GM18867 (cell line): ENCODE measurements at regions not wholly inside any gene's neighbourhood (a gene's known extent, or its start where the extent isn't known, plus 50 kb on each side); places are given as distances from the start of the nearest gene placed in this dataset.

Experiments
- ATAC-seq: cut with Tn5 transposase; IDR thresholded peaks from one replicate; pipeline ENCODE4 v1.9.1; 2021; ENCODE audit warnings: mild to moderate bottlenecking, moderate library complexity; ENCODE audit not compliant: unreplicated experiment

DNA sequence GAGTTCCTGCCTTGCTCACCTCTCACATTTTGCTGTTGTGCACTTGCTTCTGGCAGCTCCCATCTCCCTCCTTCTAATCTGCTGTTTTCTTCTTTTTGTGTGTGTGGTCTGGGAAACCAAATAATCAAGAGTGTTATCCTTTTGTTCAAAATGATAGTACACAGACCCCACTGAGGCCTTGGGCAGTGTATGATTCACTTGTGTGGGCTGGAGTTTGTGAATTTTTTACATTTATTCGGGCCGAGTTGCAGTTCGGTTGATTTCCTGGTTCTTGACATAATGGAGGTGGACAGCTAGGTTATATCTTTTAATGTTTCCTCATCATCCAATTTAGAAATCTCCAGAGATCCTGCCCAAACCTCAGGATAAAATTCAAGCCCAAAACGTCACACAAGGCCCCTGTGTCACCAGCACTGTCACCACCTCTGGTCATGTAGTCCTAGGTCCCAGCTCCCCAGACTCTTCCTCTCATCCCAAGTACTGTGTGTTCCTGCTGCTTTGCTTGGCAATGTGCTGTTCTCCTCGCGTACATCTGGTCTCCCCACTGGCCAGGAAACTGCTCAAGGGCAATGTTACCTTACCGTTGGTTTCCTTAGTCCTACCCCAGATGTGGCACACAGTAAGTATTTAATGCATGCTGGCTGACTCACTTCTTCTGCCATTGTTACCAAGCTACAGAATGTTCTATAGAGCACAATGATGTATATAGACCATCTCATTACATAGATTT is 55.7 kb upstream of the PHACTR2 start:
- no peak for ATAC-seq

DNA sequence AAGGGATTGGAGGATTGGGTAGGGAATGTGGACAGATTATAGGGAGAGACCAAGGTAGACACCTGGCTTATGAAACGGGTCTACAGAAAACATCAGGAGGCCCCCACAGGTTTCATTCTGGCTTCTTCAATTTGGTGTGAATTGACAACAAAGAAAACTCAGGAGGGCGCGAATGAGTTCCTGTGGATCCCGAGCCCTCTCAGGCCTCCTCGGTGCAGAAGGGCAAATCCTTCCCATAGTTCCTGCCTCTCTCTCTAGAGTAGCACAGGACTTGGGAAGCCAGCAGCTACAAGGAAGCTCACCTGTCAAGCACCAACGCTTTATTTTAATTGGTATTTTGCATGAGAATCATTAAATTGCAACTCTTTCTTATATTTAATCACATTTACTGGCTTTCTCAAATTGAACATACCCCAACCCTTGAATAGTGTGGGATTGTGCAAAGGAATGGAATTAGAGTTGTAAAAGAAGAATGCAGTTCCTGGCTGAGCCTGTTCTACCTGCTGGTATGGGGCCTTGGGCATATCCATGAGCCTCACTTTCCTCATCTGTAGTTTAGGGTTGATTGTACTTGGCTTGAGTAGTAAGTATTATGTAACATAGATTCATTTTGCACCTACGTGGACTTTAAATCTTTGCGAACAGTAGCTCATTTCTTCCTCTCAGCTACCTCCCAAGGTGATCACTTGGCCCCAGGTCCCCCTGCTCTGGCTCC is 56.4 kb upstream of the PHACTR2 start:
- ATAC-seq = no peak

DNA sequence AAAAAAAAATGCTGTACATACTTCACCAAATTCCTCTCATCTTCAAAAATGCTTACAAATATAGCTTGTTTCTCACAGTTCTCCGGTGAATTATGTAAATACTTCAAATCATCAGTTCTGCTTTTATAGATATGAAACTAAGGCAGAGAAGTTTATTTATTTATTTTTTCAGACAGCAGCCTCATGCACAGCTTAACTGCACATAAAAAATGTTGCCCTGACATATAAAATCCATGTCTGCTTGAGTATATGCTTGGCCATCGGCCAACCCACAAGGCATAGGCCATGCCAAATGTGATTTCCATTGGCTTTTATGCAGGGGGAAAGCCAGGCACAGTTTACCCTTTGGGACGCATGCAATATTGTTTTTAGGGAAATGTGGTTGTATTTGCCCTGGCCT is 57.3 kb upstream of the PHACTR2 start:
- ATAC-seq = no peak

DNA sequence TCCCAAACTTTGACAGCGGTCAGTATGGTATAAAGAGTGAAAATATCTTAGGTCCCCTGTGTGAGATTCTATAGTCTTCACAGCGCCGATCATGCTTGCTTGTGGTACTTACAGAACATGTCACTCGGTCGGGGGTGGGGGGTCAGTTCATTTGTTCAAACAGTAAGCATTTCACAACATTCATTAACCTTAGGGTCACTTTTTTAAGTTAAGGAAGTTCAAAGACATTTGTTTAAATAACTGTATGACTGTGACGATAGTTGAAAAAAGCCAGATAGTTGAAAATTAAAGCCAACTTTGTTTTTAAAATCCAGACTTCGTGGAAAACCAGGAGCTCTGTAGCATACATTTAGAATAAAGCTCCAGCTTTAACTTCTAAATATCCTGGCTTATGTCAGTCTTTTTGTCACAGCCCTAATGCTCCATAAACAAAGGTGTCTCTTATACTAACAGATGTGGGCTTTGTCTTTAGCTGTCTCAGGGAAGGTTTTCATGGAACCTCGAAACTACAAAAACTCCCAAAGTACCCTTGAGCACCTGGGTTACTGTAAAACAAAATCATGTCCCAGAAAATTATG is 57.9 kb upstream of the PHACTR2 start:
- ATAC-seq = no peak

DNA sequence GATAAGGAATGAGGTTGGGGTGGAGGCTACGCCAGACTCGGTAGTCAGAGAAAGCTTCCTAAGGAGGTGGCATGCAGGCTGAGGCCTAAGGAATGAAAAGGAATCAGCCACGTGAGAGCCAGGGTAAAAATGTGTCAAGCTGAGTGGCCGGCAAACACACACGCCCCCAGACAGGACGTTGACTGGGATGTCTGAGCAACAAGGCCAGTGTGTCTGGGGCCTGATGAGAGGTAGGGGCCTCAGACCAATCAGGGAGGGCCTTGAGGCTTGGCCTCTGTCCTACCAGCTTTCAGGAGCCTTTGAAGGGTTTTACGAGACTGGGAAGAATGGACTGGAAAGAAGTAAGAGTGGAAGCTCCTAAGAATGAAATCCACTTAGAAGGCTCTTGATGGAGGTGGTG is 61.0 kb upstream of the PHACTR2 start:
- no peak for ATAC-seq

DNA sequence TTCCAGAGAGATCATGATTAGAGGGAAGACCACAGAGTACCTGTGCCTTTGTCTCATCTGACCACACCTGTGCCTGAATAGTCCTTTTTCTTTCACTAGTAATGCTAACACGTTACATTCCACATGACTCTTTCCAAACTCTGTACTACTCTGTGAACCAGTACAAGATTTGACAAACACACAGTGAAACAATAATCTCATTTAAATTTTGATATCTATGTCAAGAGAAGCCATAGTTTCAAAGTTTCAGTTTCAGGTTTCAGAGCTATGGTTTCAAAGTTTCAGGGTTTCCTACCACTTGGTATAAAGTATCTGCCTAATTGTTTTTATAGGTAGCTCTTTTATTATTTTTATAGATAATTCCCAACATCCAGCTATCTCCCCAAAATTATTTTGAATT is 62.0 kb upstream of the PHACTR2 start:
- ATAC-seq = peak; percentile 68

DNA sequence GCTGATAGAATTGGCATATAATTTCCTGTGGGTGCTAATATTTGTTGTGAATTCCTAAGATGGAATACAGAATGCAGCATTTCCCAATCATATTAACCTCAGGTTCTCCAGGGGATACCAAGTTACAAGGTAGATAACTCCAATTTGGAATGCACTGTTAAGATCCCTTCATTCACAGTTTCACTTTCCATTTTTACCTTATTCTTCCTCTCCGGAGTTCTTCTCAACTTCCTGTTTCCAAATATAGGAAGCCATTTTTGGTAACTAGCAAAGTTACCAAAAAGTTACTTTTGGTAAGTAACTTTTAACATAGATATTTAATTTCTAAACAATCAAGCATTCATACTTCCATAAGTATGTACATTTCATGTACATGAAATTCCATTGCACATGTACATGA is 63.5 kb upstream of the PHACTR2 start:
- no peak for ATAC-seq

DNA sequence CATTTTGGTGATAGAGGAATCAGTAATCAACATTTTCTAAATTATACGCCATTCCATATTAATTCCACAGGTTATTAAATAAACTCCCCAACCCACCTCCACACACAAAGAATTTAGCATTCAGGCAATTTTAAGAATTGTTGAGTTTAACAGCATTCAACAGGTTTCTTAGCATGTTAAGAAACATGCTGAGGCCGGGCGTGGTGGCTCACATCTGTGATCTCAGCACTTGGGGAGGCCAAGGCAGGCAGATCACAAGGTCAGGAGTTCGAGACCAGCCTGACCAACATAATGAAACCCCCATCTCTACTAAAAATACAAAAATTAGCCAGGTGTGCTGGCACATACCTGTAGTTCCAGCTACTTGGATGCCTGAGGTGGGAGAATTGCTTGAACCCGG is 64.0 kb upstream of the PHACTR2 start:
- ATAC-seq = no peak

DNA sequence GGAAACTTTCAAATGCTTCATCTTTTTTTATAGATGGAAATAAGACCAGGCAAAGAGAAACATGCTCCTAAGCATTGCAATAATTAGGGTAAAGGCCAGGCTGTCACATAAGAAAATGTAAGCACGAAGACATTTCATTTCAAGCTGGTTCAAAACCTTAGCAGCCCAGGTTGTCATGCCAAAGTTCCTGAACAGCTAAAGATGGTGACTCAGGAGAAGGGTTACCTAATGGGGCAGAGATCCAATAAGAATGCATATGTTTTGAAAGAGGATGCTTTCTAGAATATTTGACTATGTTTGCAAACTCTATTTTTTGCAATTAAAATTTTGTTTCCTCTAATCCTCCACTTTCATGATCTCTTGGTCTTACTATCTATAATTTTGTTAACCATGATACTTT is 65.6 kb upstream of the PHACTR2 start:
- ATAC-seq = no peak

DNA sequence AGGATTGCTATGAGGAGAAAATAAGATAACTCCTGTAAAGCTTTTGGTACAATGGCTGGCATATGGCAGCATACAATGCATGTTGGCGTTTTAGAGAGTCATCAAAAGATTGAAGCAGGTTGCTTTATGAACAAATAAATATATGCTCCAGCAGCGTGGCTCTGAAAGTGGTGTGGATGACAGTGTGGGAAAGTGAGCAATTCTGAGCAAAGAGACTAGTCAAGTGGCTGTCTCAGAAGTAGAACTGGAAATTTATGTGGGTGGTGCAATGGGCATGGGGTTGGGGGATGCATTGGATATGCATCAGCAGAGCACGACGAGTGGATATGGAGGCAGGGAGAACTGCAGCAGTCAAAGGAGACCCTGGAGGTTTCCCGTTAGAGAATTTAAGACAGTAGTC is 66.2 kb upstream of the PHACTR2 start:
- no peak for ATAC-seq

DNA sequence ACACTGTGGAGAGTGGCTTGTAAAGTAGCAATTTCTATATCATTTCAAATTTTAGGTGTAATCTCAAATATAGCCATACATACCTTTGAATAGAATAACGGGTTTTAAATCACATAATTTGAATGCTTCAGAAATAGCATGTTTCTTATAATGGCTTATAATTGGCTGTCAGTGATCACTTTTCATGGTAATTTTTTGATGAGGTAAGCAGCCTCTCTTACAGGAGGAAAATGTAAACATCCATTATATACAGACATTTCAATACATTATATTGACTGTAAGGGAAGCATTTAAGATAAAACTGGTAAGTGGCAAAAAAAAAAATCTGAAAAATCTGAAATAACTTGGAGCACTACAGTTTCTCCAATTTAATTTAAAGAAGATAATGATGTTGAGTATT is 67.8 kb upstream of the PHACTR2 start:
- ATAC-seq = no peak

DNA sequence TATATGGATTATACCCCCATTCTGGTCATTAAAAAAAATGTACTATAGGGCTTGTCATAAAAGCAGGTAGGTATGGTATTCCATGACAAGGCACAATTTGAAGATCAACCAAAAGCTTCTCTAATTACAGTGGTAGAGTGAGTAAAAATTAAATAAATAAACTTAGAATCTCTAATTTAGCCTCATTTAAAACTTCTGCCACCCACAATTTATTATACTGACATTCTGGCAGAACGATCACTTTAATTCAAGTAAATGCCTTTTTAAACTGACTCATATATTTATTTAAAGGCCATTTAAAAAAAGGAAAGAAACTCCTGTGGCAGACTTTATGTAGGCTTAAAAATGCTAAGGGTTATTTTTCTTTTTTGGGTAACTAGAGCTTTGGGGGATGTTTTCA is 68.3 kb upstream of the PHACTR2 start:
- ATAC-seq = no peak

DNA sequence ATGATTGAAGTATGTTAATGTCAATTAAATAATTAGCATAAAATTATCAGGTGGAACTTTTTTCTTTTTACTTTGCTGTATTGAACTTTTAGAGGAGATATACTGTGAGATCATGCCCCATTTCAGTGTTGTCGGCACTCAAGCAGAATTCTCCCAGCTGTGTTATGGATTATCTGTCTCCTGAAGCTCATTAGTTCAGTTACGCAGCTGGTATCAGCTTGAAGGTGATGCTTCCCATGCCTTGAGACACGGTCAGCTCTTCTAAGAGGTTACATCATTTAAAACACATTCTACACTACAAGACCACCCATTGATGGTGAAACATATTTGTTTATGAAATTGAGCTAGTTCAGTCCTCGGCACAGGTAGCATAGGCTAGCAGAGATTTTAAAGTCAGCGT is 68.9 kb upstream of the PHACTR2 start:
- no peak for ATAC-seq

DNA sequence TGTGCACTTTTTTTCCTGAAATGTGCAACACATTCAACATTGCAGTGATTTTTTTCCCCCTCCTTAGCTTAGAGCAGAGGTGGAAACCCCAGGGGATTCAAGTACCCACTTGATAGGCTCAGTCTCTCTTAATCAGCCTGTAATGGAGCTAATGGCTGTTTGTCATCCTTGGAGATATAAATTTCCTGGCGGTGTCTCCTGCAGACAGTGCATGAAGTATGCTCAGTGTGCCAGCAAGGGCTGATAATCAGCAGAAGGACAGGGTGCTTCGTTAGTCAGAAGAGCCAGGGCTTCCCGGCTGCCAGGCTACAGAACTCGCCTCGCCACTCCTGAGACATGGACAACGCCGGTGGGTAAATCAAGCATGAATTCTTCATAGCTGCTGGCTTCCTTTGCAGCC is 69.8 kb upstream of the PHACTR2 start:
- ATAC-seq = no peak

DNA sequence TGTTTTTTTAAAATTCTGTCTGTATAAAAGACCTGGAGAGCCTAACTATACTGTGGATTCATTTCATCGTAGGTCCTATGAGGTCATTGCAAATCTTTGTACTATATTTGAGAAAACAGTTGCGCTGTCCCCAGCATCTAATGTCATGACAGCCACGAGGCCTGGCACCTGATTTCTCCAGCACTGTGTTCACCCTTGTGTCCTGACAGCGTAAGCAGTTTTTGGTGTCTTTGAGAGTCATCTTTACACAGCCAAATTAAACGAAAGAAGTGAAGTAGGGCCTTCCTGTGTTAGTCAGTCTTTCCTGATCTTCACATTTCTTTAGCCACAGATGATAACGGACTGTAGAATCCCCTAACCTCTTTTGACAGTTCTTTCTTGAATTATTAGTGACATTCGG is 70.6 kb upstream of the PHACTR2 start:
- ATAC-seq = no peak

DNA sequence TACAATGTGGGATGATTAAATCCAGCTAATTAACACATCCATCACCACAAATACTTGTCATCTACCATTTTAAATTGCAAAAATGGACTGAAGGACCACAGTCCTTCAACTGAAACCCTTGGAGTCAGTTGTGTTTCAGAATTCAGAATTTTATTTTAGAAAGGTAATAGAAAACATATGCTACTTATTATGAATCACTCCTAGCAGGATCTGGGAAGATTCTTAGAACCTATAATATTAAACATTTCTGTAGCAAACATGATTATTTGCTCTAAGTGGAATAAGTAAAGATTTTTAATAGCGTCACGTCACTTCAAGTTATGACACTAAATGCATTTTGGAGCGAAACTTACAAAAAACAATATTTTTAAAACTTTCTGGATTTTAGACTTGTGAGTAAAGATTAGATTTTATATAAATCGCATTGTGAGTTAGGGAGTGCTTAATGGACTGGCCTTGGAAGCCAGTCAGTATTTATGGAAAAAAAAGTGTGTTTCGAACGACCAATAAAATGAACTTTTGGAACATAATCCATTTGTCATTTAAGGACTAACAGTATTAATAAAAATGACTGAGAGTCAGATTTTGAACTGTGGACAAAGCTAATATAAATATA is 71.8 kb upstream of the PHACTR2 start:
- ATAC-seq = no peak

DNA sequence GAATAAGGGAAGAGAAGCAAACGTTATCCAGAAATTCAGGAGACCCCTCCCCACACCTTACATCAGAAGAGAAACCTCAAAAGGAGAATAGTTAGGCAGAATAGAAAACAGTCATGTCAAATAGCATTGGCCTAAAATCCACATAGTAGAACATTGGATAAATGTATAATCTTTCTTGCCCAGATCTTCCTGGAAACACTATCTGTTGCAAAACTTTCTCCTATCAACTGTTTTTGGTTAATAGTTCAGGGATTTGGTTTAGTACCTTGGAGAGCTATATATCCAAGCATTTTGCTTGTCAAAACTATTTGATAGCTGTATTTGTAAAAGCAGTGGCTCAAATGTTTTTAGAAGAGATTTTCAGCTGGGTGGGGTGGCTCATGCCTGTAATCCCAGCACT is 74.3 kb upstream of the PHACTR2 start:
- ATAC-seq = no peak

DNA sequence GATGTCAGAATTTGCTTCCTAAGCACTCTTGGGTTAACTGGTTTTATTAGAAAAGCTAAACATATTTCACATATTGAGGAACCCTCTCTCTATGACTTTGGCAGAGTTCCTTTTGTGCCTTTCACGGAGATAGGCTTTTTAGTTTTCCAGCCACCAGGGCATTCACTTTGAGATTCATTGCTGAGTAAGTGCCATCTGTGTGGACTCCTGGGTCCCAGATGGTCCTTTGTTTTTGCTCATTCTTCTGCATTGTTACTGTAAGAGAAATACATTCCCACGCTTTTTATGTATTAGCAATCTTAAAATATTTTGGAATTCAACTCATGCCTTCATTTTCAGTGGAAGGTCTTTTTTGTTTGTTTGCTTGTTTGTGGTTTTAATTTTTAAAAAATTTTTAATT is 76.3 kb upstream of the PHACTR2 start:
- no peak for ATAC-seq

DNA sequence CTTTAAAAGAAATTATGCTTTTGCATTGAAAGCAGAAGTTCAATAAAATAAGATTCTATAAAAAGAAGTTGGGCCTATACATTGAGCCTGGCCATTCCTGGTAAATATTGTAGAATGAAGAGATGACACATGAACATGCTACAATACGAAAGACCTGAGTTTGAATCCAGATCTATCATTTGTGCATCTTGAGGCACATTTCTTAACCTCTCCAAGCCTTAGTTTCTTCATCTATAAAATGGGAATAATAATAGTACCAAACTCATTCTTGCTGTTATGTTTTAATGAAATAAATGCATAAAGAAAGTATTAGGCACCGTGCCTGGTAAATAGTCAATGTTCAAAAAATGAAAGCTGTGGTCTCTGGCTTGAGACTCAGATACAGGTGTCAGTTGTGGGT is 76.9 kb upstream of the PHACTR2 start:
- ATAC-seq = no peak

DNA sequence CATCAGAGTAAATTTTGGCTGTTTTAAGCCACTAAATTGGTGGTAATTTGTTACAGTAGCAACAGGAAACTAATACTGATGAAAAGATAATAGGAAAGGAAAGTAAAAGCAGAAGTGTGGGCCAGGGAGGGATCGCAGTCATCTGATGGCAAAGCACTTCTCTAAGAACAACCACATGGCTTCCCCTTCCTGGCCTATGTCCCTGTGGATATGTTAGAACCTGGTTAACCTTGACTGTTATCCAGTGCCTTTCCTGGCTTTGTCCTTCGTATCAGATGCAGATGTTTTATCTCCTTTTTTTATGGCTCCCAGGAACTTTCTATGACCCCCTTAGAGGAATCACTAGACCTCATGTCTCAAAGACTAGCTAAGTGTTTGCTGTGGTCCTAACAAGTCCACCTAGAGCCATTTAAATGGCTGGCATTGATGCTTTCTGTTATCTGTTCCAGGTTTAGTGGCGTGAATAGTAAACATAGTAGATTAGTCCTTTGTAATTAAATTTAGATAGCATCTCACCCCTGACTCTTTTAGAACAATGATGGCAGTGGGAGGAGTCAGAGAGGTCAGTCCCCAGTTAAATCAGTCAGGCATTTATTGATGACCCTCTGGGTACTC is 79.2 kb upstream of the PHACTR2 start:
- ATAC-seq = peak; percentile 73

DNA sequence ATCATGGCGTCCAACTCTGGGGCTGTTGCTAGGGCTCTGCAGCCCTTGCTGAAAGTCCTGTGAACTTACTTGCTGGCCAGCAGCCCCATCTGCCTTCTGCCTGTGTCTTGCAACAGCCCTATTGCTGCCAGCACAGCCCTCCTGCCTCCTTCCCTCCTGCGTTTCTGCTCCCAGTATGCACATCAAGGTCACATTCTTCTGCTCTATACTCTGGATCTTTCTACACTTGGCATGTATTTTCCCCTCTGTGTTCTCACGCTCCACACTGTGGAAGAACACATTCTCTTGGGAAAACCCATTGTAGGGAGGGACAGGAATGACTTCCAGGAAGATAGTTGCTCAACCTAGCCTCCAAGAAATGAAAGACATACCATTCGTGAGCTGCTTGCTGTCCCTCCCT is 80.9 kb upstream of the PHACTR2 start:
- ATAC-seq = no peak
